NB4 (cell line): ENCODE measurements at regions not wholly inside any gene's neighbourhood (a gene's known extent, or its start where the extent isn't known, plus 50 kb on each side); places are given as distances from the start of the nearest gene placed in this dataset.

Experiments used
- DNase-seq: peaks from one replicate; pipeline ENCODE4 v3.0.0; 2010; ENCODE audit warnings: low read depth
- H3K4me3 ChIP-seq: one replicate; pipeline ENCODE4 v1.5.1; 2011; ENCODE audit warnings: mild to moderate bottlenecking, low read depth, low read length, moderate library complexity
- MAX ChIP-seq: IDR thresholded peaks from 2 replicates; pipeline ENCODE4 v1.6.1; 2011; ENCODE audit warnings: low read depth, low read length
- MYC ChIP-seq: IDR thresholded peaks from 2 replicates; pipeline ENCODE4 v1.6.1; 2011; ENCODE audit warnings: low read depth, low read length
- POLR2A ChIP-seq: IDR thresholded peaks from 2 replicates; pipeline ENCODE4 v1.6.1; 2011; ENCODE audit warnings: mild to moderate bottlenecking; ENCODE audit not compliant: insufficient read length; ENCODE audit errors: extremely low read depth
- TF ChIP-seq, protein P1 (sequence below): IDR thresholded peaks from one replicate; pipeline ENCODE4 v1.5.1; 2012; ENCODE audit warnings: low read depth, low read length

DNA sequence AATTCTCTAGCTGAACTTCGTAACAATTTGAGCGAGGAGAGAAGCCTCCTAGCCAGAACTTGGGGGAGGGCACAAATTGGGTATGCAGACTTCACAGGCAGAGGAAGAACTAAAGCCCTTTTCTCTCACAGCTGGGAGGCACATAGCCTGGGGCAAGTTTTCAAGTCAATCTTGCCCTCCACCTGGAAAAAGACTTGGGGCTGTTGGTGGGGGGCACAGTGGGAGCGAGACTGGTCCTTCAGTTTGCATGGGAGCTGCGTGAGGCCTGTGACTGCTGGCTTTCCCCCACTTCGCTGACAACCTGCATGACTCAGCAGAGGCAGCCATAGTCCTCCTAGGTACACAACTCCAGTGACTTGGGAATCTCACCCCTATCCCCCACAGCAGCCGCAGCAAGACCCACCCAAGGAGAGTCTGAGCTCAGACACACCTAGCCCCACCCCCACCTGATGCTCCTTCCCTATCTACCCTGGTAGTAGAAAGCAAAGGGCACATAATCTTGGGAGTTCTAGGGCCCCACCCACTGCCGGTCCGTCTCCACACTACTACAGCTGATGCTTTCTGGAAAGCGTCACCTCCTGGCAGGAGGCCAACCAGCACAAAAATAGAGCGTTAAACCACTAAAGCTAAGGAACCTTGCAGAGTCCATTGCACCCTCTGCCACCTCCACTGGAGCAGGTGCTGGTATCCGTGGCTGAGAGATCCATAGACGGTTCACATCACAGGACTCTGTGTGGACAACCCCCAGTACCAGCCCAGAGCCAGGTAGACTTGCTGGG is 160.8 kb downstream of the CBLL2 start:
- no peak for DNase-seq
- no peak overlapping the region for H3K4me3 ChIP-seq
- TF ChIP-seq MAX (no peak), POLR2A (no peak)
- TF ChIP-seq, protein P1, sequence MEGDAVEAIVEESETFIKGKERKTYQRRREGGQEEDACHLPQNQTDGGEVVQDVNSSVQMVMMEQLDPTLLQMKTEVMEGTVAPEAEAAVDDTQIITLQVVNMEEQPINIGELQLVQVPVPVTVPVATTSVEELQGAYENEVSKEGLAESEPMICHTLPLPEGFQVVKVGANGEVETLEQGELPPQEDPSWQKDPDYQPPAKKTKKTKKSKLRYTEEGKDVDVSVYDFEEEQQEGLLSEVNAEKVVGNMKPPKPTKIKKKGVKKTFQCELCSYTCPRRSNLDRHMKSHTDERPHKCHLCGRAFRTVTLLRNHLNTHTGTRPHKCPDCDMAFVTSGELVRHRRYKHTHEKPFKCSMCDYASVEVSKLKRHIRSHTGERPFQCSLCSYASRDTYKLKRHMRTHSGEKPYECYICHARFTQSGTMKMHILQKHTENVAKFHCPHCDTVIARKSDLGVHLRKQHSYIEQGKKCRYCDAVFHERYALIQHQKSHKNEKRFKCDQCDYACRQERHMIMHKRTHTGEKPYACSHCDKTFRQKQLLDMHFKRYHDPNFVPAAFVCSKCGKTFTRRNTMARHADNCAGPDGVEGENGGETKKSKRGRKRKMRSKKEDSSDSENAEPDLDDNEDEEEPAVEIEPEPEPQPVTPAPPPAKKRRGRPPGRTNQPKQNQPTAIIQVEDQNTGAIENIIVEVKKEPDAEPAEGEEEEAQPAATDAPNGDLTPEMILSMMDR, result no peak

- TF ChIP-seq POLR2A, result no peak
- TF ChIP-seq MYC, result no peak
- TF ChIP-seq MAX, result no peak
- TF ChIP-seq, protein P1, result no peak
- no peak for DNase-seq
These were observed 173.2 kb downstream of the CBLL2 start for GRCh38 chrX:22445880-22446279.

DNA sequence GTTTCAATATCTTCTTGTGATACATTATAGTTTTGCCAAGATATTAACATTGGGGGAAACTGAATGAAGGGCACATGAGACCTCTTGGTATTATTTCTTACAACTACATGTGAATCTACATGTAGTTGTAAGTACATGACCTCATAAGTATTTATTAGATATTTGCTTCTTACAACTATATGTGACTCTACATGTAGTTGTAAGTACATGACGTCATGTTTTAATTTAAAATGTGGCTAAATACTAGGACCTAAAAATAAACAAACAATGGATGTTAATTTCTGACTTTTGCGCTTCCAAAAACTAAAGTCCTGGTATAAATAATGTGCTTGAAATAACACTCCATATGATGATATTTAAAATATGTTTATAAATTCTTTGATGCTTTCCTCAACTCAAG is 190.2 kb downstream of the CBLL2 start:
- H3K4me3 ChIP-seq, result no peak overlapping the region
- TF ChIP-seq POLR2A, result no peak
- TF ChIP-seq MYC, result no peak
- TF ChIP-seq, protein P1, result no peak
- no peak for TF ChIP-seq MAX

More at GRCh38 chrX:22445880-22446279, 173.2 kb downstream of the CBLL2 start:
- no peak overlapping the region for H3K4me3 ChIP-seq

DNA sequence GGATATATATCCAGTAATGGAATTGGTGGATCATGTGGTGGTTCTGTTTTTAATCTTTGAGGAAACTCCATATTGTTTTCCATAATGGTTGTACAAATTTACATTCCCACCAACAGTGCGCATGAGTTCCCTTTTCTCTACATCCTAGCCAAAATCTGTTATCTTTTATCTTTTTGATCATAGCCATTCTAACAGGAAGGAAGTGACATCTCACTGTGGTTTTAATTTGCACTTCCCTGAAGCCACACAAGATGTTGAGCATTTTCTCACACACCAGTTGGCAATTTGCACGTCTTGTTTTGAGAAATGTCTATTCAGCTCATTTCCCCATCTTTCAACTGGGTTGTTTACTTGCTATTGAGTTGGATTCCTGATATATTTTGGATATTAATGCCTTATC is 194.9 kb downstream of the CBLL2 start:
- TF ChIP-seq, protein P1, result no peak
- no peak for TF ChIP-seq MAX
- no peak for TF ChIP-seq MYC
- no peak for TF ChIP-seq POLR2A
- H3K4me3 ChIP-seq, result no peak overlapping the region
- peak; percentile 20 for DNase-seq

More for the DNA sequence above, 190.2 kb downstream of the CBLL2 start:
- DNase-seq, result no peak

- no peak overlapping the region for H3K4me3 ChIP-seq
- DNase-seq, result no peak
- TF ChIP-seq POLR2A, result no peak
- TF ChIP-seq MYC, result no peak
These were observed 208.7 kb downstream of the CBLL2 start for GRCh38 chrX:22481436-22481835.

DNA sequence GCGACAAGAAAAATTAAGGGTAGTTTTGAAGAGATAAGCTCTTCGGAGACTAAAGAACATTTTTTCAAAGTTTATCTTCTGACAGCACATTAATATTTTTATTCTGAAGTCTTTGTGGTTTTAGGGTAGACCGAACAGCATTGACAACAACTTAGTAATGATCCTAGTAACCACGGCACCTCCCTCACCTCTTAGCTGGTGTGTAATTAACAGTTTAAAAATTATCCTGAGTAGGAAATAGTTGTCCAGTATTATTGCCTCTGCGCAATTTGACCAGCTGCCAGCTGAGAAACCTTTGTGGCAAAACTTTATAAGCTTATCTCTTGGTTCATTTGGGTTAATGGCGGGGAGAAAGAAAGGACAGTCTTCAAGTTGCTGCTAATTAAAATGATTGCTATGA is 213.6 kb downstream of the CBLL2 start:
- DNase-seq, result no peak
- no peak for TF ChIP-seq MYC
- TF ChIP-seq MAX, result no peak
- TF ChIP-seq, protein P1, result no peak
- TF ChIP-seq POLR2A, result no peak
- no peak overlapping the region for H3K4me3 ChIP-seq
